ENCODE measurements at regions not wholly inside any gene's neighbourhood (a gene's known extent, or its start where the extent isn't known, plus 50 kb on each side); places are given as distances from the start of the nearest gene placed in this dataset.

DNA sequence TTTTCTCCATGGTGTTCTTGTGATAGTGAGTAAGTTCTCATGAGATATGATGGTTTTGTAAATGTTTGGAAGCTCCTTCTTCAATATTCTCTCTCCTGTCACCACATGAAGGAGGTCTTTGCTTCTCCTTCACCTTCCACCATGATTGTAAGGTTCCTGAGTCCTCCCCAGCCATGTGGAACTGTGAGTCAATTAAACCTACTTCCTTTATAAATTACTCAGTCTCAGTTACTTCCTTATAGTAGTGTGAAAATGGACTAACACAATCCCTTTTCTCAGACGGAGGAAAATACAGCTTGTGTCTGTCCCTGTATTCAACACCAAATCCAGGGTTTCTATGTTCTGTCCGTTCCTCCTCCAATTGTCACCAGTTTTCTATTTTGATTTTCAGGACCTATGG lies 181.0 kb downstream of the ALDH8A1 start:
- TF ChIP-seq, protein P1, sequence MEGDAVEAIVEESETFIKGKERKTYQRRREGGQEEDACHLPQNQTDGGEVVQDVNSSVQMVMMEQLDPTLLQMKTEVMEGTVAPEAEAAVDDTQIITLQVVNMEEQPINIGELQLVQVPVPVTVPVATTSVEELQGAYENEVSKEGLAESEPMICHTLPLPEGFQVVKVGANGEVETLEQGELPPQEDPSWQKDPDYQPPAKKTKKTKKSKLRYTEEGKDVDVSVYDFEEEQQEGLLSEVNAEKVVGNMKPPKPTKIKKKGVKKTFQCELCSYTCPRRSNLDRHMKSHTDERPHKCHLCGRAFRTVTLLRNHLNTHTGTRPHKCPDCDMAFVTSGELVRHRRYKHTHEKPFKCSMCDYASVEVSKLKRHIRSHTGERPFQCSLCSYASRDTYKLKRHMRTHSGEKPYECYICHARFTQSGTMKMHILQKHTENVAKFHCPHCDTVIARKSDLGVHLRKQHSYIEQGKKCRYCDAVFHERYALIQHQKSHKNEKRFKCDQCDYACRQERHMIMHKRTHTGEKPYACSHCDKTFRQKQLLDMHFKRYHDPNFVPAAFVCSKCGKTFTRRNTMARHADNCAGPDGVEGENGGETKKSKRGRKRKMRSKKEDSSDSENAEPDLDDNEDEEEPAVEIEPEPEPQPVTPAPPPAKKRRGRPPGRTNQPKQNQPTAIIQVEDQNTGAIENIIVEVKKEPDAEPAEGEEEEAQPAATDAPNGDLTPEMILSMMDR (conservative IDR thresholded peaks at IDR 0.05) = no peak
- no peak for TF ChIP-seq EZH2 (IDR thresholded peaks at IDR 0.05; ENCODE audit: low read depth)
